DOHH2 (cell line): ENCODE measurements at regions not wholly inside any gene's neighbourhood (a gene's known extent, or its start where the extent isn't known, plus 50 kb on each side); places are given as distances from the start of the nearest gene placed in this dataset.

ENCODE experiments used
- H3F3A ChIP-seq: fragments of 200-600 bp; sonication (generic), shearing (Covaris generic); 2 replicates; pipeline ENCODE4 v1.6.0; 2016; ENCODE audit warnings: antibody characterized with exemption, mild to moderate bottlenecking; ENCODE audit not compliant: control insufficient read depth, insufficient read depth
- H3K27ac ChIP-seq: fragments of 200-600 bp; sonication (generic); 2 replicates; pipeline ENCODE4 v1.5.1; 2014; ENCODE audit warnings: low read depth, mild to moderate bottlenecking, low read length, moderate library complexity
- H3K27me3 ChIP-seq: fragments of 200-600 bp; sonication (generic); 2 replicates; pipeline ENCODE4 v1.6.1; 2014; ENCODE audit warnings: mild to moderate bottlenecking, low read length, mixed read lengths; ENCODE audit not compliant: control insufficient read depth
- H3K36me3 ChIP-seq: fragments of 200-600 bp; sonication (generic); 2 replicates; pipeline ENCODE4 v1.6.1; 2014; ENCODE audit warnings: mild to moderate bottlenecking, low read length, moderate library complexity, mixed read lengths; ENCODE audit not compliant: control insufficient read depth
- H3K4me1 ChIP-seq: fragments of 200-600 bp; sonication (generic); 2 replicates; pipeline ENCODE4 v1.6.1; 2014; ENCODE audit warnings: mild to moderate bottlenecking, low read length, mixed read lengths; ENCODE audit not compliant: control insufficient read depth
- H3K4me2 ChIP-seq: fragments of 200-600 bp; sonication (generic); 2 replicates; pipeline ENCODE4 v1.6.0; 2014; ENCODE audit warnings: mild to moderate bottlenecking, low read length, moderate library complexity
- H3K4me3 ChIP-seq: fragments of 200-600 bp; sonication (generic); 2 replicates; pipeline ENCODE4 v1.5.1; 2014; ENCODE audit warnings: mild to moderate bottlenecking, low read length, mixed read lengths
- H3K79me2 ChIP-seq: fragments of 200-600 bp; sonication (generic); 2 replicates; pipeline ENCODE4 v1.6.1; 2014; ENCODE audit warnings: mild to moderate bottlenecking, low read length, mixed read lengths; ENCODE audit not compliant: control insufficient read depth
- H3K9me2 ChIP-seq: fragments of 200-600 bp; sonication (generic); replicated peaks from 2 replicates; pipeline ENCODE4 v1.6.1; 2014; ENCODE audit warnings: mild to moderate bottlenecking, low read length, mixed read lengths; ENCODE audit not compliant: control insufficient read depth
- H3K9me3 ChIP-seq: fragments of 200-600 bp; sonication (generic); 2 replicates; pipeline ENCODE4 v1.6.1; 2014; ENCODE audit warnings: antibody characterized with exemption, low read length, mixed read lengths; ENCODE audit not compliant: control insufficient read depth, insufficient read depth
- H4K20me1 ChIP-seq: fragments of 200-600 bp; sonication (generic); 2 replicates; pipeline ENCODE4 v1.6.0; 2014; ENCODE audit warnings: low read depth, mild to moderate bottlenecking, antibody characterized with exemption, low read length, moderate library complexity; ENCODE audit not compliant: control insufficient read depth, insufficient read depth
- CTCF ChIP-seq: fragments of 200-600 bp; sonication (generic); IDR thresholded peaks from one replicate; pipeline ENCODE4 v1.5.1; 2014; ENCODE audit warnings: antibody characterized with exemption, mild to moderate bottlenecking, low read depth, low read length; ENCODE audit not compliant: poor library complexity, severe bottlenecking
- EZH2phosphoT487 ChIP-seq: fragments of 200-600 bp; sonication (generic); IDR thresholded peaks from 2 replicates; pipeline ENCODE4 v1.6.1; 2017; ENCODE audit warnings: borderline replicate concordance, mild to moderate bottlenecking, antibody characterized with exemption, low read length, moderate library complexity, mixed read lengths

GRCh38 chrX:65034292-65034667 lies 58.0 kb upstream of the ZC4H2 start:
- no peaks in the 10 kb centered on the region for H3K9me2 ChIP-seq
- no peaks in the 10 kb centered on the region for H3K36me3 ChIP-seq
- no peaks in the 10 kb centered on the region for H3K27me3 ChIP-seq
- peaks cover 15% of the 10 kb centered on the region for H3K79me2 ChIP-seq
- H3K4me3 ChIP-seq, result peak overlapping the region; percentile 90
- TF ChIP-seq CTCF, result no peak
- TF ChIP-seq EZH2phosphoT487, result no peak
- no peaks in the 10 kb centered on the region for H4K20me1 ChIP-seq
- H3F3A ChIP-seq, result no peaks in the 10 kb centered on the region
- H3K4me1 ChIP-seq, result peaks cover 11% of the 10 kb centered on the region; the same call in 1 of the 2 replicates
- H3K9me3 ChIP-seq, result no peaks in the 10 kb centered on the region
- peak overlapping the region; percentile 75 for H3K4me2 ChIP-seq
- no peak overlapping the region for H3K27ac ChIP-seq
